Mesothelial cell of epicardium (in vitro differentiated cells): ENCODE measurements at regions not wholly inside any gene's neighbourhood (a gene's known extent, or its start where the extent isn't known, plus 50 kb on each side); places are given as distances from the start of the nearest gene placed in this dataset.

Source experiments
- DNase-seq, 2 experiments: peaks; one replicate each; pipeline ENCODE4 v3.0.0; 2021; ENCODE audit warnings: low spot score in 2 of 2; ENCODE audit not compliant: unreplicated experiment in 2 of 2
- H3K27ac Mint-ChIP-seq: 2 replicates; pipeline ENCODE4 v1.8.0; 2021; ENCODE audit warnings: mixed read lengths
- H3K27me3 Mint-ChIP-seq: 2 replicates; pipeline ENCODE4 v1.8.0; 2021; ENCODE audit warnings: low read depth, mixed read lengths
- H3K36me3 Mint-ChIP-seq: 2 replicates; pipeline ENCODE4 v1.8.0; 2021; ENCODE audit warnings: mixed read lengths
- H3K4me1 Mint-ChIP-seq: 2 replicates; pipeline ENCODE4 v1.8.0; 2021; ENCODE audit warnings: mixed read lengths
- H3K4me3 Mint-ChIP-seq: 2 replicates; pipeline ENCODE4 v1.8.0; 2021; ENCODE audit warnings: mild to moderate bottlenecking, moderate library complexity, mixed read lengths
- H3K9me3 Mint-ChIP-seq: 2 replicates; pipeline ENCODE4 v1.8.0; 2021; ENCODE audit warnings: mixed read lengths
- TF ChIP-seq, protein P1 (sequence below): fragments of 200-600 bp; sonication (generic); IDR thresholded peaks from one replicate; pipeline ENCODE4 v1.5.0; 2021; ENCODE audit warnings: antibody characterized with exemption; ENCODE audit not compliant: unreplicated experiment

DNA sequence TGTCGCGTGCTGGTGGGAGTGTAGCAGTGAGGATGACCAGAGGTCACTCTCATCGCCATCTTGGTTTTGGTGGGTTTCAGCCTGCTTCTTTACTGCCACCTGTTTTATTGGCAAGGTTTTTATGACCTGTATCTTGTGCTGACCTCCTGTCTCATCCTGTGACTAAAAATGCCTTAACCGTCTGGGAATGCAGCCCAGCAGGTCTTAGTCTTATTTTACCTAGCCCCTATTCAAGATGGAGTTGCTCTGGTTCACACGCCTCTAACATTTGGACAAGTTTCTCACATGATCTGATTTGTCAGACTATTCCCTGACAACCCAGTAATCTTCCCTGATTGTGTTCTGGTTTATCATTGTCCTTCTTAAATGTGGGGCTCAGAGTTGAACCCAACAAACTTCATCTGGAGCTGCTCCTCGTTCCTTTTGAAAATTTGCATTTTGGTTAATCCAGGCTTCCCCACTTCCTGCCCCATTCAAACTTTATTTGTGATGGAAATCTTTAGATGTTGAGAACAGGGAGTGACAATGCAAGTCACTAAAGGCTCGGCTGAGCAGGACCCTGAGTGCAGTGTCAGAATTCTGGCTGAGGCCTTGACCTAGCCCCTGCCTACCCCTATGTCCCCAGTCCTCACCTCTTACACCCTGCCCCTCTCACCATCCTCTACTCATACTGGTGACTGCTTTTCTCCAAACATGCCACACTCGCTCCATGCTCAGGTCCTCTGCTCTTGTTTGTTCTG lies 226.8 kb downstream of the STIM2 start:
- no peak overlapping the region for H3K27ac Mint-ChIP-seq
- no peaks in the 10 kb centered on the region for H3K36me3 Mint-ChIP-seq
- H3K9me3 Mint-ChIP-seq: no peaks in the 10 kb centered on the region
- H3K4me1 Mint-ChIP-seq: peaks cover 22% of the 10 kb centered on the region
- peaks cover 55% of the 10 kb centered on the region for H3K27me3 Mint-ChIP-seq
- H3K4me3 Mint-ChIP-seq: no peak overlapping the region
- TF ChIP-seq, protein P1, sequence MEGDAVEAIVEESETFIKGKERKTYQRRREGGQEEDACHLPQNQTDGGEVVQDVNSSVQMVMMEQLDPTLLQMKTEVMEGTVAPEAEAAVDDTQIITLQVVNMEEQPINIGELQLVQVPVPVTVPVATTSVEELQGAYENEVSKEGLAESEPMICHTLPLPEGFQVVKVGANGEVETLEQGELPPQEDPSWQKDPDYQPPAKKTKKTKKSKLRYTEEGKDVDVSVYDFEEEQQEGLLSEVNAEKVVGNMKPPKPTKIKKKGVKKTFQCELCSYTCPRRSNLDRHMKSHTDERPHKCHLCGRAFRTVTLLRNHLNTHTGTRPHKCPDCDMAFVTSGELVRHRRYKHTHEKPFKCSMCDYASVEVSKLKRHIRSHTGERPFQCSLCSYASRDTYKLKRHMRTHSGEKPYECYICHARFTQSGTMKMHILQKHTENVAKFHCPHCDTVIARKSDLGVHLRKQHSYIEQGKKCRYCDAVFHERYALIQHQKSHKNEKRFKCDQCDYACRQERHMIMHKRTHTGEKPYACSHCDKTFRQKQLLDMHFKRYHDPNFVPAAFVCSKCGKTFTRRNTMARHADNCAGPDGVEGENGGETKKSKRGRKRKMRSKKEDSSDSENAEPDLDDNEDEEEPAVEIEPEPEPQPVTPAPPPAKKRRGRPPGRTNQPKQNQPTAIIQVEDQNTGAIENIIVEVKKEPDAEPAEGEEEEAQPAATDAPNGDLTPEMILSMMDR: no peak
- DNase-seq: no peak

DNA sequence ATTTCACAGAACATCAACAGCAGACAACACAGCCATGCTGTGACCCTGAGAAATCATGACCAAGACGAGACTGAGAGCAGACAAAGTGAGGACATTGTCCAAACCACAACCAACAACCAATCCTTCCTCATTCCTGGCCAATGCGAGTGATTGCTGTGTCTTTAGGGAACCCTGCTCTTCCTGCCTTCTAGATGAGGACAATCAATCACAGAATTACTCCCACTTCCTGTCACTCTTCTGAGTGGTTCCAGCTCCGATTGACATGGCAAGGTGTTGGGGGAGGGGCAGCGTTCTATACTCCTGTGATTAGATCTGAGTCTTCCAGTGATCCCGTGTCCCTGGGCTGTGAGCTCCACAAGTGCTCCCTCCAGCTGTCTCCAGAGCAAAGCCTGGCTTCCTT lies 227.8 kb downstream of the STIM2 start:
- peaks cover 46% of the 10 kb centered on the region for H3K27me3 Mint-ChIP-seq
- TF ChIP-seq, protein P1: no peak
- no peak overlapping the region for H3K4me3 Mint-ChIP-seq
- H3K9me3 Mint-ChIP-seq: no peaks in the 10 kb centered on the region
- peaks cover 22% of the 10 kb centered on the region for H3K4me1 Mint-ChIP-seq
- no peak overlapping the region for H3K27ac Mint-ChIP-seq
- DNase-seq: no peak
- no peaks in the 10 kb centered on the region for H3K36me3 Mint-ChIP-seq

DNA sequence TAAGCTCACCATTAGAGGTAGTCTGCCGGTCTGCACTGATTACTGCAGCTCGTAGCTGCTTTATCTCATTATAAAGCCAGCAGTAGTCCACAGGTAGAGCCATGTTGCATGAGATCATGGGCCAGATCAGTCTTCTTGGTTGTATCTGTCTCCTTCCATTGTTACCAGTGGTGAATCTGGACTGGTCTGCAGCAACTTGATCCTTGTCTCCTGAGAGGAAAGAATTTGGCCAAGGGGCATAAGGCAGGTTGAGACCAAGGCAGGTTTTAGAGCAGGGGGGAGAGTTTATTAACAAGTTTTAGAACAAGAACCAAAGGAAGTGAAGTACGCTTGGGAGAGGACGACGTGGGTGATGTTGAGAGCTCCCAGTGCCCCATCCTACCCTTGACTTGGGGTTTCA lies 228.5 kb downstream of the STIM2 start:
- Mint-ChIP-seq H3K27ac (no peak overlapping the region), H3K9me3 (no peaks in the 10 kb centered on the region), H3K27me3 (peaks cover 39% of the 10 kb centered on the region), H3K4me1 (peaks cover 22% of the 10 kb centered on the region), H3K4me3 (no peak overlapping the region), H3K36me3 (no peaks in the 10 kb centered on the region)
- TF ChIP-seq, protein P1: no peak
- DNase-seq: no peak

DNA sequence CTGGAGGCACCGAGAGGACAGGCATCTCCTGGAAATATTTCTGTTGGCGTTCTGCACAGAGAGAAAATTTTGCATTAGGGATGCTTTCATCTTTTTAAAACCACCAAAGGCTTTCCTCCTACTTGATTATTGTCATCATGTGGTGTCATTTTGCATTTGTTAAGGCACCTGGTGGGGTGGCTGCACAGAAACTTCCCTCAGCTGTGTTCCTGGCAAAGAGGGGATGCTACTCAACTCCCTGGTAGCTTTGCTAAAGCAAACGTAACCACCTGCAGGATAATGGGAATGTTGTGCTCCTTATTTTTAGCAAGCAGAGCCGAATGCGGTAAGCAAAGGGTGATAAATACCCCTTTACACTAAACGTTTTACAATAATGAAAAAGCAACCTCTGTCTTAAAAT lies 229.8 kb downstream of the STIM2 start:
- Mint-ChIP-seq H3K4me1 (peaks cover 15% of the 10 kb centered on the region), H3K36me3 (no peaks in the 10 kb centered on the region), H3K27me3 (peaks cover 29% of the 10 kb centered on the region), H3K27ac (no peak overlapping the region), H3K9me3 (no peaks in the 10 kb centered on the region), H3K4me3 (no peak overlapping the region)
- no peak for DNase-seq
- TF ChIP-seq, protein P1: no peak

DNA sequence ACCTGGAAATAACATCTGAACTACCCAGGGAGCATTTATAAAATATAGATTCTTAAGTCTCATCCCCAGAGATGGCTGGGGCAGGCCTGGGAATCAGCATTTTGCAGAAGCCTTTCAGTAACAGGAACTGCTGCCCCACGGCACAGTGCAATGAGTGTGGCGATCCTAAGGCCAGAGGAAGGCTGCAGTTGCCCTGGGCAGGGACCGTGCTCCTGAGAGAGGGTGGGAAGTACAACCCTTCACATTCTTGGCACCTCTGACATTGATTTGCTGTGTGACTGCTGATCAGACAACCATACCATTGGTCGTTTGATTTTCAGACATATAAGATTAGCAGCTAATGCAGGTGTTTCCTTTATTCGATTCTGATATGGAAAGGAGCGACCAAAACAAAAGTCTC lies 233.6 kb downstream of the STIM2 start:
- Mint-ChIP-seq H3K36me3 (no peaks in the 10 kb centered on the region), H3K9me3 (no peaks in the 10 kb centered on the region), H3K4me3 (no peak overlapping the region), H3K27me3 (peaks cover 28% of the 10 kb centered on the region), H3K27ac (no peak overlapping the region), H3K4me1 (peaks cover 9% of the 10 kb centered on the region)
- no peak for DNase-seq
- TF ChIP-seq, protein P1: no peak
